Transverse colon (tissue), 4 donors: ENCODE measurements at regions not wholly inside any gene's neighbourhood (a gene's known extent, or its start where the extent isn't known, plus 50 kb on each side); places are given as distances from the start of the nearest gene placed in this dataset.

ENCODE experiments used
- DNase-seq: peaks from one replicate; pipeline ENCODE4 v3.0.0-alpha.2; 2019
- H3K27ac ChIP-seq, 4 donors: fragments of 200-600 bp; sonication (generic); 2 replicates each; pipeline ENCODE4 v1.5.1; 2016 to 2018; ENCODE audit warnings: inconsistent platforms in 4 of 4
- H3K27me3 ChIP-seq: fragments of 200-600 bp; sonication (generic); 2 replicates; pipeline ENCODE4 v1.5.1; 2017; ENCODE audit warnings: inconsistent platforms
- H3K36me3 ChIP-seq, 4 donors: fragments of 200-600 bp; sonication (generic); 2 replicates each; pipeline ENCODE4 v1.5.1; 2017 to 2019; ENCODE audit warnings: inconsistent platforms in 4 of 4
- H3K4me1 ChIP-seq, 4 donors: fragments of 200-600 bp; sonication (generic); 2 replicates each; pipeline ENCODE4 v1.5.1; 2017 to 2020; ENCODE audit warnings: inconsistent platforms in 4 of 4
- H3K4me3 ChIP-seq, 4 donors: fragments of 200-600 bp; sonication (generic); 1 replicate in 1 of 4; 2 replicates in 3 of 4; pipeline versions ENCODE4 v1.5.1 to v1.6.1; 2017 to 2019; ENCODE audit warnings: inconsistent platforms in 4 of 4
- H3K9me3 ChIP-seq, 2 donors: fragments of 200-600 bp; sonication (generic); 2 replicates each; pipeline ENCODE4 v1.5.1; 2017 to 2019; ENCODE audit warnings: inconsistent platforms in 2 of 2
- CTCF ChIP-seq, 5 experiments: fragments of 200-600 bp in 3 of 5; fragments of 450-650 bp in 2 of 5; sonication (generic) in 3 of 5; IDR thresholded peaks; 1 replicate in 2 of 5; 2 replicates in 3 of 5; pipeline ENCODE4 v1.5.1; 2016 to 2017; ENCODE audit warnings: antibody characterized with exemption in 5 of 5, inconsistent platforms in 3 of 5, mild to moderate bottlenecking in 2 of 5, moderate library complexity in 1 of 5
- EP300 ChIP-seq: sonication (generic); formaldehyde crosslinking; IDR thresholded peaks from one replicate; pipeline ENCODE4 v1.6.1; 2017; ENCODE audit warnings: antibody characterized with exemption, low read depth
- POLR2A ChIP-seq: fragments of 450-650 bp; IDR thresholded peaks from one replicate; pipeline ENCODE4 v1.6.1; 2016; ENCODE audit warnings: antibody characterized with exemption, mild to moderate bottlenecking, moderate library complexity
- POLR2AphosphoS5 ChIP-seq, 3 donors: sonication (generic); formaldehyde crosslinking; IDR thresholded peaks; one replicate each; pipeline ENCODE4 v1.6.1; 2016; ENCODE audit warnings: antibody characterized with exemption in 3 of 3
- WGBS, 2 donors: methylation state at CpG; one replicate each; pipeline ENCODE4 v1.1.5; 2018; ENCODE audit warnings: low coverage in 1 of 2; 5-methylcytosine and 5-hydroxymethylcytosine counted together
- in situ Hi-C, 4 donors: fragments of 200-750 bp; cut with MboI; loops; one replicate each; pipeline versions ENCODE4 v1.15.0 to v1.15.1; 2017; ENCODE audit warnings: low sequenced_read_pairs in 3 of 4, low pct_ligation_motif_present in 1 of 4, low pct_unique_long_range_greater_than_20kb in 1 of 4
- intact Hi-C: fragments of 100-400 bp; cut with DNase I; formaldehyde crosslinking; loops from one replicate; pipeline ENCODE4 v1.15.1; 2023; ENCODE audit warnings: low total_unique reads

GRCh38 chr9:107064378-107064777 lies 201.4 kb downstream of the ZNF462 start:
- intact Hi-C loops: no loop called here
- no peak for TF ChIP-seq CTCF (IDR thresholded peaks at IDR 0.05)
- TF ChIP-seq POLR2AphosphoS5 (IDR thresholded peaks at IDR 0.05): no peak
- no peak for TF ChIP-seq EP300
- TF ChIP-seq POLR2A: no peak
- Histone ChIP-seq H3K9me3 (no peaks in the 10 kb centered on the region), H3K36me3 (no peaks in the 10 kb centered on the region), H3K27me3 (no peaks in the 10 kb centered on the region), H3K27ac (no peak overlapping the region), H3K4me1 (peaks cover 2 to 36% (median 16%) of the 10 kb centered on the region in 4 donors), H3K4me3 (no peak overlapping the region)
- WGBS, 2 donors: 79 to 88% methylated on average over 2 of the region's 2 CpGs
- no peak for DNase-seq
- in situ Hi-C loops: no loop called here

GRCh38 chr9:107065549-107065948 lies 202.6 kb downstream of the ZNF462 start:
- Histone ChIP-seq H3K9me3 (no peaks in the 10 kb centered on the region), H3K27me3 (no peaks in the 10 kb centered on the region), H3K36me3 (no peaks in the 10 kb centered on the region), H3K4me3 (no peak overlapping the region), H3K27ac (no peak overlapping the region), H3K4me1 (peaks cover 2 to 37% (median 16%) of the 10 kb centered on the region in 4 donors)
- intact Hi-C loops (no loop called here), in situ Hi-C loops (no loop called here)
- WGBS, 2 donors: 83 to 100% methylated on average over 2 of the region's 2 CpGs
- TF ChIP-seq POLR2A (no peak), EP300 (no peak), POLR2AphosphoS5 (IDR thresholded peaks at IDR 0.05) (no peak), CTCF (IDR thresholded peaks at IDR 0.05) (no peak)
- DNase-seq: no peak

- Histone ChIP-seq H3K27ac (peak overlapping the region; percentile 71 to 88 (median 84)), H3K36me3 (no peaks in the 10 kb centered on the region), H3K9me3 (no peaks in the 10 kb centered on the region), H3K27me3 (no peaks in the 10 kb centered on the region), H3K4me3 (no peak overlapping the region), H3K4me1 (peaks cover 2 to 37% (median 16%) of the 10 kb centered on the region in 4 donors)
- in situ Hi-C loops (no loop called here), intact Hi-C loops (no loop called here)
- WGBS, 2 donors: 39 to 65% methylated on average over 3 to 6 of the region's 6 CpGs
- peak; percentile 57 for DNase-seq
- TF ChIP-seq CTCF (IDR thresholded peaks at IDR 0.05): no peak
- peak in 1 of 3 donors; percentile 7 for TF ChIP-seq POLR2AphosphoS5 (IDR thresholded peaks at IDR 0.05)
Observed at GRCh38 chr9:107067739-107068416, 204.9 kb downstream of the ZNF462 start.

GRCh38 chr9:107068581-107068980 lies 205.6 kb downstream of the ZNF462 start:
- intact Hi-C loops: no loop called here
- peak overlapping the region; percentile 71 to 88 (median 84) for H3K27ac ChIP-seq
- TF ChIP-seq POLR2A (no peak), EP300 (peak; percentile 26), POLR2AphosphoS5 (IDR thresholded peaks at IDR 0.05) (peak in 2 of 3 donors; percentile 66 to 70), CTCF (IDR thresholded peaks at IDR 0.05) (no peak)
- peaks cover 2 to 37% (median 16%) of the 10 kb centered on the region in 4 donors for H3K4me1 ChIP-seq
- peak; percentile 57 for DNase-seq
- in situ Hi-C loops: no loop called here
- peak overlapping the region in 1 of 4 donors; percentile 29 for H3K4me3 ChIP-seq
- no peaks in the 10 kb centered on the region for H3K36me3 ChIP-seq
- WGBS, 2 donors: 23 to 44% methylated on average over 1 to 2 of the region's 2 CpGs
- no peaks in the 10 kb centered on the region for H3K27me3 ChIP-seq
- H3K9me3 ChIP-seq: no peaks in the 10 kb centered on the region
